IPS-18a (cell line): ENCODE measurements at regions not wholly inside any gene's neighbourhood (a gene's known extent, or its start where the extent isn't known, plus 50 kb on each side); places are given as distances from the start of the nearest gene placed in this dataset.

Experiments used
- H3K27ac ChIP-seq: one replicate; pipeline ENCODE4 v1.5.1; 2013; ENCODE audit warnings: low read length
- H3K27me3 ChIP-seq: one replicate; pipeline ENCODE4 v1.6.1; 2013; ENCODE audit warnings: mild to moderate bottlenecking, low read length; ENCODE audit not compliant: control insufficient read depth, insufficient read depth
- H3K36me3 ChIP-seq: one replicate; pipeline ENCODE4 v1.6.1; 2013; ENCODE audit warnings: low read depth, low read length; ENCODE audit not compliant: control insufficient read depth
- H3K4me1 ChIP-seq: one replicate; pipeline ENCODE4 v1.6.1; 2013; ENCODE audit warnings: low read depth, low read length; ENCODE audit not compliant: control insufficient read depth
- H3K4me3 ChIP-seq: one replicate; pipeline ENCODE4 v1.5.1; 2013; ENCODE audit warnings: low read length
- H3K9ac ChIP-seq: one replicate; pipeline ENCODE4 v1.6.1; 2013; ENCODE audit warnings: mild to moderate bottlenecking, low read length, moderate library complexity
- H3K9me3 ChIP-seq: one replicate; pipeline ENCODE4 v1.6.1; 2013; ENCODE audit warnings: low read depth, low read length; ENCODE audit not compliant: control insufficient read depth

DNA sequence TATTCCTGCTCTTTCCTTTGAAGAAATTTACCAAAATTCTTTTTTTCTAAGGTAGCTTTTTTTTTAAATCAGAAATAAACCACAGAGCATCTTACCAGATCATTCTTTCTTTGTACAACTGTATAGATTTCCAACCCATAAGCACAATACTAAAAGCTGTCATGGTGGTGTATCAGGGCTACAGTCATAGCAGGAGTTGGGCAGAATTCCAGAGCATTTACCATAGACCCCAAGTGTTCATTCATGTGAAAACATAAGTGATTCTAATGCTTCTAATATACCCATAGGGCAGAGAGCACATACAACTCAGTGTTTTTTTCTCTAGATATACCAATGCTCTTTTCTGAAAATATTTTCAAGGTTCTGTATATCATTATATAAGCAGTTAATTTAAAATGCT is 392.5 kb downstream of the FRK start:
- peaks cover 5% of the 10 kb centered on the region for H3K4me1 ChIP-seq
- no peak overlapping the region for H3K9ac ChIP-seq
- no peaks in the 10 kb centered on the region for H3K9me3 ChIP-seq
- H3K27ac ChIP-seq, result no peak overlapping the region
- H3K36me3 ChIP-seq, result no peaks in the 10 kb centered on the region
- H3K27me3 ChIP-seq, result no peaks in the 10 kb centered on the region
- no peak overlapping the region for H3K4me3 ChIP-seq

DNA sequence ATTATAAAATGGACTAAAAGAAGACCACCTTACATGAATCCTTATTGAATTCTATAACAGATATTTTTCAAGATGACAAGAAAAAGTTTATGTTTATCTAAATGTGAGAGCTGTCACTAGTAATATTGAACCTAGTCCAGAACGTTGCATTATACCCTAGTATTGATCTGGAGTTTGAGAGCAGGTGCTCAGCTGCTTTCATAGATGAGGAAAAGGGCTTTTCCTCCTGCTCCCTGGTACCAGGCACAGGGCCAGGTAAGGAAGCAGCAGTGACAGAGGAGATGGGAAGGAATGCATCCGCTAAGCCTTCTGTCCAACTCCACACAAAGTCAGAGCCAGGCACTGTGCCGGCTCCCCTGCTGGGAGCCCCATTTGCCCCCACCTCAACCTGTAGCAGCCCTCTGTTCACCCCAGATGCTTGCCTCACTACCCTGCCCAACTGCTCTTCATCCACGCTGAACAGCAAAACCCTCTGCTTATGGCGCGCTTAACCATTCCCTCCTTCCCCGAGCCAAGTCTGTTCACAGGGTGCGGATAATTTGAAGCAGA is 393.1 kb downstream of the FRK start:
- no peak overlapping the region for H3K4me3 ChIP-seq
- H3K9ac ChIP-seq, result no peak overlapping the region
- H3K9me3 ChIP-seq, result no peaks in the 10 kb centered on the region
- H3K27me3 ChIP-seq, result no peaks in the 10 kb centered on the region
- peaks cover 5% of the 10 kb centered on the region for H3K4me1 ChIP-seq
- no peak overlapping the region for H3K27ac ChIP-seq
- no peaks in the 10 kb centered on the region for H3K36me3 ChIP-seq

DNA sequence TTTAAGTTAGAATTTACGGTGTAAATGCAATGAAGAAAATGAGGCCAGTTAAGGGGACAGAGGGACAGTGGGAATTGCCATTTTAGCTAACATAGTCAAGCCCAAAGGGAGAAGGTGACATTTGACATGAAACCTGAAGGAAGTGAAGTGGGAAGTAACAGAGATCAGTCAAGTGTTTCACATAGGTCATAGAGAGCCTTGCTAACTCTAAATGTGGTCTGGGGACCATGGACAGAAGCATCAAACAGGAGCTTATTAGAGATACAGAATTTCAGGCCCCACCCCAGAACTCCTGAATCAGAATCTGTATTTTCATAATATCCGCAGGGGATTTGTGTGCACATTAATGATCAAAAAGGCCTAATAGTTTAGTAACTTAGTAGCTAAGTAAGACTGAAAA is 393.7 kb downstream of the FRK start:
- Histone ChIP-seq H3K4me3 (no peak overlapping the region), H3K27ac (no peak overlapping the region), H3K4me1 (peaks cover 5% of the 10 kb centered on the region), H3K9me3 (no peaks in the 10 kb centered on the region), H3K9ac (no peak overlapping the region), H3K27me3 (no peaks in the 10 kb centered on the region), H3K36me3 (no peaks in the 10 kb centered on the region)

DNA sequence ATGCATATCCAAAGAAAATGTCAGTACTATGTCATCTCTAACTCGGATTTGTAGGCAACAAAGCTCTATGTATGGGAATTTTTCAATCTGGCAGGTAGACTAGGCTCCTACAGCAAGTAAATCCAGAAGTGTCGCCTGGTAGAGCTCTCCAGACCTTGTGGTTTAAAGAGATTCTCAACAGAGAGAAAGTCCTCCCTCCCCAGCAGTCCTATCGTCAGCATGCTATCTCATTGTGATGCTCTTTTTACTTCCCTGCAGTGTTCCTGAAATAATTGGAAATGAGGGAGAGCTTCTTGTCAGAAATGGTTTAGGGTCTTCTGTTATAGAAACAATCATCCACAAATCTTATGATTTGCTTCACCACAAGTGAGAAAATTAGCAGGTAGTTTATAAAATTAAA is 395.4 kb downstream of the FRK start:
- Histone ChIP-seq H3K9me3 (no peaks in the 10 kb centered on the region), H3K27me3 (no peaks in the 10 kb centered on the region), H3K9ac (no peak overlapping the region), H3K36me3 (no peaks in the 10 kb centered on the region), H3K4me1 (peaks cover 5% of the 10 kb centered on the region), H3K4me3 (no peak overlapping the region), H3K27ac (no peak overlapping the region)

DNA sequence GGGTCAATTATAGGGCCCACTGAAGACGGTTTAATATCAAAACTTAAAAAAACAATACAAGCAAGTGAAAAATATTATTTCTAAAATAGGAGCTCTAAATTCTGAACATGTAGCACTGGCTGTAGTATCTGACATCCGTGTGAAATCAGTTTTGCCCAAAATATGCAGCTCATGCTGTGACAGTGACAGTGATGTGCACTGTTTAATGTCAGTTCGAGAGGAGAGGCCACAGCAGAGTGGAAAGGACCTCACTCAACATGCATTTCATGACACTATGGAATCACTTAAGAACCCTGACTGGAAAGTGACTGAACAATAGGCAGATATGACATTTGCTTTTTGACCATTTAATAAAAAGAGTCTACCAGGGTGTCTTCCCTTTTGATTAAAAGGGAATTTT is 397.0 kb downstream of the FRK start:
- H3K27ac ChIP-seq, result no peak overlapping the region
- H3K9ac ChIP-seq, result no peak overlapping the region
- H3K4me1 ChIP-seq, result peaks cover 5% of the 10 kb centered on the region
- H3K4me3 ChIP-seq, result no peak overlapping the region
- H3K27me3 ChIP-seq, result no peaks in the 10 kb centered on the region
- no peaks in the 10 kb centered on the region for H3K36me3 ChIP-seq
- H3K9me3 ChIP-seq, result no peaks in the 10 kb centered on the region

DNA sequence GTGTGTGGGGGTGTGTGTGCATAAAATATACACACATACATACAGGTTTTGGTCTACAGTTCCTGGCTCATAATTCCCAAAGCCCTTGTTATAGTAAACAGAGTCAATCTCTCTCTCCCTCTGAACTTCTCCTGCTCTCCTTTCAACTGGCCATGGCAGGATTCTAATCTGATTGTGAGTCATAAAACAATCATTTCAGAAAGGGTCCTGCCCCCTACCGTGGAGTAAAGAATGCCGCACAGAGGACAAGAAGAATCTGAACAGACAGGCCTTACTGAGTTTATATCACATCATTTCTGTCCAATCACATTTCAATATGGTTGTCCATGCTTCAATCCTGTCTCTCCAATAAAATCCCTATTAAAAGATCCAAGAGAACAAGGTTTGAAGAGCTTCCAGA is 416.9 kb downstream of the FRK start:
- H3K9me3 ChIP-seq, result no peaks in the 10 kb centered on the region
- H3K4me3 ChIP-seq, result no peak overlapping the region
- H3K36me3 ChIP-seq, result no peaks in the 10 kb centered on the region
- no peaks in the 10 kb centered on the region for H3K27me3 ChIP-seq
- H3K4me1 ChIP-seq, result no peaks in the 10 kb centered on the region
- no peak overlapping the region for H3K9ac ChIP-seq
- no peak overlapping the region for H3K27ac ChIP-seq

DNA sequence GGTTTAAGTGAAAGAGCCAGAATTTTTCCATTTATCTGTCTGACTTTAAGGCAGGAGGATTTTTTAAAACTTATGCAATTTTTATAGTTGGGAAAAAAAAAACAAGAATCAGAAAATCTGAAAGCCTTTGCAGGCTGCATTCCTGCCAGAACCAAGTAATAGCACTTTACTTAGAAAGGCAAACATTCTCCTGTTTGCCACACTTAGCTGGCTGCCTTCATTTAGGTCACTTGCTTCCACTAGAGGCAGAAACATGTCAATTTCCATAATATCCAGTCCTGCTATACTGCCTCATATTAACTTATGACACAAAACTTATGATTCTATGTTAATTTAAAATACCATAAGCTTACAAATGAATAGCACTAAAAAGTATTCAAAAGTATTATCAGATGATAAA is 425.8 kb downstream of the FRK start:
- Histone ChIP-seq H3K9me3 (no peaks in the 10 kb centered on the region), H3K4me1 (no peaks in the 10 kb centered on the region), H3K27ac (no peak overlapping the region), H3K4me3 (no peak overlapping the region), H3K36me3 (no peaks in the 10 kb centered on the region), H3K27me3 (no peaks in the 10 kb centered on the region), H3K9ac (no peak overlapping the region)

DNA sequence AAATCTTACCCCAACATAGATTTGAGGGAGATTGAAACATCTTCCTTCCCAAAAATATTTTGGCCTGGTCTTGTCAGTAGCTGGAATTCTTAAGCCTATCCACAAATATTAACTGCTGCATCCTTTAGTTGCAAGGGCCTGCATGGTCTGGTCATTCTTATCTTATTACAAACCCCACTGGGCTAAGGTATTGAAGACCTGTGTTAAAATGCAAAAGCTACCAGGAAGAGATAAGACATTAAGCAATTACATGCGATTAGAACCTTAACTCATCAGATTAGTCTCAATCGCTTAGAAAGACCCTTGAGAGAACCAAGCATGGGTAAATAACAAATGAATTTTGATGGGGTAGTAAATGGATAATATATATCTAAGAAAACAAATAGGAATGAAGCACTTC is 426.6 kb downstream of the FRK start:
- Histone ChIP-seq H3K36me3 (no peaks in the 10 kb centered on the region), H3K4me3 (no peak overlapping the region), H3K4me1 (no peaks in the 10 kb centered on the region), H3K9me3 (no peaks in the 10 kb centered on the region), H3K27me3 (no peaks in the 10 kb centered on the region), H3K27ac (no peak overlapping the region), H3K9ac (no peak overlapping the region)

DNA sequence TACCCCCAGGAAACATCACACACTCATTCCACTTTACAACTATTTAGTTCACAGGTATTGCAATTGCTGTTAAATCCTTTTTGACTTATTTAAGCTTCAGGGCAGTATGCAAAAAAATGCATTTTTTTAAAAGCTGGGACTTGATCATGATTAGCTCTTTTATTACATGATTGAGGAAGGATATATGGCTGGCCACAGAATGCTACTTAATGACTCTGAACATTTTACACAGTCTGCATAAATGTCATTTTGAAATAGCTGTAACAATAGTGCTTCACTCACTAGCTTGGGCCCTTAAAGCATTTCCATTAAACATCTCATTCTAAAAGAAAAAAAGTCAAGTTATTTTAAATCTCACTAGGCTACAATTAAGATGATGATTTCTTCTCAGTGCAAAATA is 429.7 kb downstream of the FRK start:
- Histone ChIP-seq H3K9ac (no peak overlapping the region), H3K9me3 (no peaks in the 10 kb centered on the region), H3K27ac (no peak overlapping the region), H3K4me1 (no peaks in the 10 kb centered on the region), H3K4me3 (no peak overlapping the region), H3K36me3 (no peaks in the 10 kb centered on the region), H3K27me3 (no peaks in the 10 kb centered on the region)

DNA sequence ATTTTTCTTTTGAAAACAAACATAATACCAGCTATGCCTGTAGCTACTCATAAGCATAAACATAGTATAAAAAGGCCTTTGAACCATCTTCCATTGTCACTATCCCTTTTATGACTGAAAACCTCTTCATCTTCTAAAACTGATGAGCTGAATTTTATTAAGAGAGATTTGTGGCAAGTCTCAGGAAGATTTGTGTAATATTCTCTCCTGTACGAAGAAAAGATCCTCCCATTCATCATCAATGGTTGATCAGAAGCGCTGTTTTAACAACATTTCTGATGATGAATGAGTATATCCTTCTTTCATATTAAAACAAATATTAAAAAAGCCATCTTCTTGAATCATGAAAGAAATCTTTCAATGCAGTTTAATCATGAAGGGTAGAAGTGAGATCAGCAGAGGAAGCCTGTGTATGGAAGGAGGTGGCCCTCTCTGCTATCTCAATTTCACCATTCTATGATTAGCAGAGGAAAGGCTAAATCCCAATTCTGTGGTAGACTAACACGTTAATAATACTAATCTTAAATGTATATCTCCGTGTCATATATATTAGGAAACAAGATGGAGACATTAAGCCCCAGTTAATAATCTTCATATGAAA is 430.2 kb downstream of the FRK start:
- H3K9ac ChIP-seq, result no peak overlapping the region
- no peak overlapping the region for H3K27ac ChIP-seq
- no peak overlapping the region for H3K4me3 ChIP-seq
- no peaks in the 10 kb centered on the region for H3K27me3 ChIP-seq
- no peaks in the 10 kb centered on the region for H3K36me3 ChIP-seq
- no peaks in the 10 kb centered on the region for H3K9me3 ChIP-seq
- H3K4me1 ChIP-seq, result no peaks in the 10 kb centered on the region

DNA sequence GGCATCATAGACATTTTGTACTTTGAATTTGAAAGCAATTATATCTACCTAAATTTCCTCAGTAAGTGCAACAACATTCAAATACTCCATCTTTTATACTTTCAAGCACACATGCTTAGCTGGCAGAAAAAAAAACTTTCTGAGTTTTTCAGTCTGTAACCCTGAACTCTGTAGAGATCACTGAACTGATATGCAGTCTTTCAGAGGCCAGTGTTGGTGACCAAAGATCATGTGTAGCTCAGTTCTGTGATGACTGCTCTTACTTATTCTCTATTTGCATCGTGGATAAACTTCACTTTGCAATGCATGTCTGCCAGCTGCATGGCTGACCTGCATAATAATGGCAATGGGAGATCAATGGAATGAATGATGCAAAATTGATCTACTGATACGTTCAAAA is 431.3 kb downstream of the FRK start:
- H3K4me3 ChIP-seq, result no peak overlapping the region
- no peak overlapping the region for H3K27ac ChIP-seq
- no peaks in the 10 kb centered on the region for H3K9me3 ChIP-seq
- H3K36me3 ChIP-seq, result no peaks in the 10 kb centered on the region
- no peaks in the 10 kb centered on the region for H3K27me3 ChIP-seq
- no peak overlapping the region for H3K9ac ChIP-seq
- no peaks in the 10 kb centered on the region for H3K4me1 ChIP-seq

DNA sequence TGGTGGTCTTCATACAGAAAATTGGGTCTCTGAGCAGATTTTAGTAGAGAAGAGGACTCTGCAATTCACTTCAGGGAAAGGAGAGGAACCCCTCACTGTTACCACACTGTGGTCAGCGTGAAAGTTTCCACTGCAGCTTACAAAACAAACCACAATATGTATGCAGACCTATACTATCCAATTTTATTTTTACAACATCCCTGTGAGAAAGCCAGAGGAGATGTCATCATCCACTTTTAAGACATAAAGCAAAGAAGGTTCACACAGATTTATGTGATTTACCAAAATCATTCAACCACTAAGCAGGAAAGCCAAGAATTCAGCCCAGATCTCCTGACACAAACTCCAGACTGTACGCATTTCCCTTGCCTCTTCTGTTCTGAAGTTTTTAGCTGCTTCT is 442.4 kb downstream of the FRK start:
- no peaks in the 10 kb centered on the region for H3K9me3 ChIP-seq
- H3K4me1 ChIP-seq, result no peaks in the 10 kb centered on the region
- H3K36me3 ChIP-seq, result no peaks in the 10 kb centered on the region
- H3K27me3 ChIP-seq, result no peaks in the 10 kb centered on the region
- no peak overlapping the region for H3K4me3 ChIP-seq
- no peak overlapping the region for H3K27ac ChIP-seq
- no peak overlapping the region for H3K9ac ChIP-seq
